Heart right ventricle (tissue), 16 donors: ENCODE measurements at regions not wholly inside any gene's neighbourhood (a gene's known extent, or its start where the extent isn't known, plus 50 kb on each side); places are given as distances from the start of the nearest gene placed in this dataset.
A peak's percentile ranks its signal among the peaks of the same experiment; 100 is the strongest.
"Not testable (repeated sequence)": the region's sequence is repeated elsewhere in the genome, so short reads cannot be mapped to it uniquely, and the experiment has no call there.

Experiments used
- ATAC-seq, 8 donors: fragments of 200-7000 bp; cut with Tn5 transposase; one replicate each; pipeline ENCODE4 v1.9.1; 2020; ENCODE audit warnings: mild to moderate bottlenecking in 8 of 8, moderate library complexity in 8 of 8, moderate number of reproducible peaks in 1 of 8
- DNase-seq, 2 donors: peaks; one replicate each; pipeline ENCODE4 v3.0.0-alpha.2; 2020
- H3K27ac ChIP-seq, 10 donors: fragments of 200-600 bp; sonication (generic) in 2 of 10; one replicate each; pipeline versions ENCODE4 v1.5.0 to v1.8.0; 2020 to 2022; ENCODE audit warnings: mild to moderate bottlenecking in 3 of 10
- H3K27me3 ChIP-seq, 7 donors: fragments of 200-600 bp; one replicate each; pipeline ENCODE4 v1.8.0; 2021 to 2022; ENCODE audit warnings: mild to moderate bottlenecking in 2 of 7
- H3K36me3 ChIP-seq, 9 donors: fragments of 200-600 bp; sonication (generic) in 1 of 9; one replicate each; pipeline versions ENCODE4 v1.5.0 to v1.8.0; 2020 to 2022; ENCODE audit warnings: mild to moderate bottlenecking in 2 of 9
- H3K4me1 ChIP-seq, 9 donors: fragments of 200-600 bp; sonication (generic) in 1 of 9; one replicate each; pipeline versions ENCODE4 v1.5.0 to v1.8.0; 2020 to 2022; ENCODE audit warnings: mild to moderate bottlenecking in 4 of 9
- H3K4me3 ChIP-seq, 10 donors: fragments of 200-600 bp; sonication (generic) in 2 of 10; one replicate each; pipeline versions ENCODE4 v1.5.0 to v1.8.0; 2020 to 2022; ENCODE audit warnings: mild to moderate bottlenecking in 7 of 10, moderate library complexity in 2 of 10
- H3K9me3 ChIP-seq, 11 donors: fragments of 200-600 bp in 10 of 11; sonication (generic) in 2 of 11; one replicate each; pipeline versions ENCODE4 v1.5.0 to v1.8.0; 2013 to 2022; ENCODE audit warnings: mild to moderate bottlenecking in 2 of 11, control low read depth in 1 of 11, moderate library complexity in 1 of 11
- CTCF ChIP-seq, 9 donors: fragments of 200-600 bp; sonication (generic) in 2 of 9; IDR thresholded peaks; one replicate each; pipeline versions ENCODE4 v1.5.0 to v1.8.0; 2021 to 2022; ENCODE audit warnings: antibody characterized with exemption in 9 of 9, mild to moderate bottlenecking in 5 of 9, moderate library complexity in 1 of 9
- WGBS, 2 donors: extraction: QIAGEN DNeasy Blood & Tissue Kit; methylation state at CpG; one replicate each; pipeline ENCODE4 v1.1.7; 2013; ENCODE audit warnings: inconsistent platforms in 1 of 2; 5-methylcytosine and 5-hydroxymethylcytosine counted together
- intact Hi-C, 10 donors: fragments of 100-400 bp; cut with DNase I; formaldehyde crosslinking; loops; one replicate each; pipeline versions ENCODE4 v1.11.1 to v1.14.2; 2022
- donor health status: Arrhythmogenic right ventricular cardiomyopathy.
- donor health status: ischemic (EF 13 %, LVEDD 7.1; RV severe dilation, severe dysfunction).
- donor health status: healthy with polysubstance abuse.
- donor health status: DM: no; HTN: yes; CAD: no.
- donor health status: DM: no; HTN: no; CAD: no.
- donor health status: ischemic (EF 25% LVEDD 6.9; RV normal size, moderate dysfunction).
- donor health status: ischemic (EF 25% LVEDD 5.7; RV mildly dilated, moderate dysfunction).
- donor health status: healthy.
- donor health status: DM: yes; HTN: yes; CAD: no.
- donor health status: Ischemic cardiomyopathy.
- donor health status: ischemic (EF 35%, LVEDD 5.7; RV mildly dilated, moderate dysfunction).
- donor health status: nonischemic (EF 11% LVEDD 7.7; RV severe dilation, severe dysfunction).
- donor health status: DM: yes; HTN: yes; CAD: no.
- donor health status: PGD.
- donor health status: ischemic (EF 29% LVEDD 5.4; RV normal size, mild dysfunction).
- donor health status: nonischemic (EF 23%, LVEDD 6.1; RV moderate dilation, normal function).

GRCh38 chrX:65831268-65831667 lies 163.8 kb downstream of the MSN start:
- 56 to 61% methylated on average over 2 of the region's 2 CpGs for WGBS, 2 donors
- Histone ChIP-seq H3K27me3 (peaks cover 0 to 56% (median 0%) of the 10 kb centered on the region in 7 donors), H3K36me3 (no peaks in the 10 kb centered on the region), H3K9me3 (no peaks in the 10 kb centered on the region), H3K27ac (no peak overlapping the region), H3K4me3 (no peak overlapping the region), H3K4me1 (no peaks in the 10 kb centered on the region)
- TF ChIP-seq CTCF (IDR thresholded peaks at IDR 0.05) = no peak
- intact Hi-C loops = no loop called here
- ATAC-seq (no peak), DNase-seq (no peak)

GRCh38 chrX:65828599-65828998 lies 161.1 kb downstream of the MSN start:
- H3K9me3 ChIP-seq = no peaks in the 10 kb centered on the region
- DNase-seq (no peak), ATAC-seq (no peak)
- no peaks in the 10 kb centered on the region for H3K36me3 ChIP-seq
- H3K4me1 ChIP-seq = no peaks in the 10 kb centered on the region
- 76 to 89% methylated on average over 3 of the region's 3 CpGs for WGBS, 2 donors
- peaks cover 0 to 68% (median 0%) of the 10 kb centered on the region in 7 donors for H3K27me3 ChIP-seq
- no peak overlapping the region for H3K4me3 ChIP-seq
- no peak for TF ChIP-seq CTCF (IDR thresholded peaks at IDR 0.05)
- H3K27ac ChIP-seq = no peak overlapping the region
- intact Hi-C loops = no loop called here

GRCh38 chrX:65825226-65825625 lies 157.8 kb downstream of the MSN start:
- H3K27ac ChIP-seq, H3K36me3 ChIP-seq, DNase-seq, H3K9me3 ChIP-seq, H3K4me3 ChIP-seq, intact Hi-C loops, ATAC-seq, H3K4me1 ChIP-seq: not testable (repeated sequence)
- WGBS, 2 donors = 89 to 95% methylated on average over 4 of the region's 4 CpGs
- H3K27me3 ChIP-seq = peaks cover 0 to 78% (median 0%) of the 10 kb centered on the region in 7 donors

- H3K27ac ChIP-seq = peak overlapping the region in 1 of 10 donors; percentile 21
- peak overlapping the region in 9 of 10 donors; percentile 23 to 60 (median 50) for H3K4me3 ChIP-seq
- ATAC-seq = peak in 6 of 8 donors; percentile 53 to 82 (median 66)
- peaks cover 0 to 83% (median 0%) of the 10 kb centered on the region in 7 donors for H3K27me3 ChIP-seq
- TF ChIP-seq CTCF (IDR thresholded peaks at IDR 0.05) = no peak
- H3K36me3 ChIP-seq = no peaks in the 10 kb centered on the region
- peak; percentile 3 to 23 for DNase-seq
- peaks cover 0 to 4% (median 0%) of the 10 kb centered on the region in 9 donors for H3K4me1 ChIP-seq
- intact Hi-C loops = no loop called here
- peaks cover 0 to 3% (median 0%) of the 10 kb centered on the region in 11 donors for H3K9me3 ChIP-seq
- WGBS, 2 donors = 5 to 8% methylated on average over 23 to 48 of the region's 48 CpGs
Measured at GRCh38 chrX:65821721-65822496, 154.5 kb downstream of the MSN start.

- H3K27ac ChIP-seq, H3K4me1 ChIP-seq, DNase-seq, H3K4me3 ChIP-seq, ATAC-seq, intact Hi-C loops, H3K36me3 ChIP-seq, H3K9me3 ChIP-seq: not testable (repeated sequence)
- H3K27me3 ChIP-seq = peaks cover 0 to 84% (median 0%) of the 10 kb centered on the region in 7 donors
- WGBS, 2 donors = 85 to 92% methylated on average over 1 of the region's 1 CpG
Measured at GRCh38 chrX:65819983-65820382, 152.5 kb downstream of the MSN start.
